ENCODE measurements at regions not wholly inside any gene's neighbourhood (a gene's known extent, or its start where the extent isn't known, plus 50 kb on each side); places are given as distances from the start of the nearest gene placed in this dataset.

DNA sequence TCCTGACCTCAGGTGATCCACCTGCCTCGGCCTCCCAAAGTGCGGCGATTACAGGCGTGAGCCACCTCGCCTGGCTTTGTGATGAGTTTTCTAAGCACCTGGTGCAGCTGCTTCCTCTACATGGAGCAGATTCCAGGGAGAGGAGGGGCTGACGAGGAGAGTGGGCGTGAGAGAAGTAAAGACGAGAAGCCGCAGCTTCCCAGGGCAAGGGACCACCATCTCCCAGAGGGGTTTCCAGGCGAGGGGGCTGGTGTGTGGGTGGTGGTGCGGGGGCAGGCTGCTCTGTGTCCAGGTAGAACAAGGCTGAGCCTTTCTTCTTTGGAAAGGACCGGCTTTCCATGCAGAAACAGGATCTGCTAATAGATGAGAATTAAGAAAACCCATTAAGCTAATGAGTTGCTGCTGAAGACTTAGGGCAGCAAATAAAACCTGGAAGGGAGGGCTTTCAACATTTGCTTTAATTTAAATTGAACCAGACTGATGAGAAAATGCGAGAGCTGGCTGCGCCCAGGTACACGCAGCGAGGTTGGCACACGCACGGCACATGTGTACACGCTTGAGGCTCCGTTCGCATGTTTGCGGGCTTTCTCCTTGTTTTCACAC lies 236.7 kb downstream of the RBFOX3 start (continued):
- no peak for TF ChIP-seq HMGXB4 (CRISPR knock-in tag; IDR thresholded peaks at IDR 0.05; ENCODE audit: borderline replicate concordance)
- no peak for TF ChIP-seq RFX5 (IDR thresholded peaks at IDR 0.05)
- no peak for TF ChIP-seq ZC3H11A (IDR thresholded peaks at IDR 0.05)
- no peak for TF ChIP-seq JUN (IDR thresholded peaks at IDR 0.05)
- no peak for TF ChIP-seq TP53 (CRISPR knock-in tag; IDR thresholded peaks at IDR 0.05)
- no peak for TF ChIP-seq HOXB13 (CRISPR knock-in tag; IDR thresholded peaks at IDR 0.05; ENCODE audit: low read depth)
- TF ChIP-seq ZSCAN20 (CRISPR knock-in tag; IDR thresholded peaks at IDR 0.05), result no peak
- no peak for TF ChIP-seq KDM5A (IDR thresholded peaks at IDR 0.05)

DNA sequence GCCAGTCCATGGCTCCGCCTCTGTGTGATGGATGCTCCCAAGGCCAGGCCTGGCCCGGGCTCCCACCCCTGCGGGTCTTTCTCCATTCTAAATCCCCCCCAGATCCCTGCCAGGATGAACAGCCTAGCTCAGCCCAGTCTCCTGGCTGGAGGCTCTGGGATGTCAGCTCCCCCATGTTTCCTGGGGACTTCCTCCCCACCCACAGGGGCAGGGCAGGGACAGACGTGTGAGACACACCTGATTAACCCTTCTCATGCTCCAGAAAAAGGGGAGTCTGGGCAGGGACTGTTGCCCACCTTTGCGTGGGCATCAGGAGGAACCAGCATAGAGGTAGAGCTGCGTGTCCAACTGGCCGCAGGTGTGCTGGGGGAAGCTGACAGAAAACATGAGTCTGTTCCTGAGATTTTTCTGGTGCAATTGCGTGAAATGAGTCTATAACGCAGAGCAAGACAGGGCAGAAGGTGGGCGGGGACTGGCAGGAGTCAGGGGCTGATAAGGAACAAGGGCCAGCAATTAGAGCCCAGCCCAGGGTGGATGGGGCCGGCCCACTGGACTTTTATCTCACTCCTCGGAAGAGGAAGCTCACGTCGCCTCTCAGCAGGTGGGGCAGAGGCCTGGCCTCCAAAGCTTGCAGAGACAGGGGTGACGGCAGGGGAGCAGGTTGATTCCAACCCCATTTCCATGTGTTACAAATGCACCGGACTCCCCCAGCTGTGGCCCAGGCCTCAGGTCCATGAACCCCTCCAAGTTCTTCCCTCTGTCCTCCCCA lies 238.2 kb downstream of the RBFOX3 start:
- Histone ChIP-seq H3K4me1 (no peaks in the 10 kb centered on the region), H3K9me3 (no peaks in the 10 kb centered on the region), H3K4me3 (no peak overlapping the region), H3K27ac (no peak overlapping the region), H3K4me2 (no peak overlapping the region)
- TF ChIP-seq, protein P1, sequence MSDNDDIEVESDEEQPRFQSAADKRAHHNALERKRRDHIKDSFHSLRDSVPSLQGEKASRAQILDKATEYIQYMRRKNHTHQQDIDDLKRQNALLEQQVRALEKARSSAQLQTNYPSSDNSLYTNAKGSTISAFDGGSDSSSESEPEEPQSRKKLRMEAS (IDR thresholded peaks at IDR 0.05), result no peak
- no peak for TF ChIP-seq KDM5A (IDR thresholded peaks at IDR 0.05)
- TF ChIP-seq CEBPB (IDR thresholded peaks at IDR 0.05), result no peak
- no peak for TF ChIP-seq HOXB13 (CRISPR knock-in tag; IDR thresholded peaks at IDR 0.05; ENCODE audit: low read depth)
- TF ChIP-seq NR3C1 (IDR thresholded peaks at IDR 0.05), result no peak
- TF ChIP-seq KDM1A (IDR thresholded peaks at IDR 0.05; ENCODE audit: low read depth), result no peak
- no peak for TF ChIP-seq HEYL (CRISPR knock-in tag; IDR thresholded peaks at IDR 0.05)
- no peak for TF ChIP-seq NFE2L2 (conservative IDR thresholded peaks at IDR 0.05; ENCODE audit: low read length)
- no peak for TF ChIP-seq ZSCAN20 (CRISPR knock-in tag; IDR thresholded peaks at IDR 0.05)
- no peak for TF ChIP-seq ZFP36 (IDR thresholded peaks at IDR 0.05; ENCODE audit: borderline replicate concordance, partially characterized antibody)
- no peak for TF ChIP-seq JUN (IDR thresholded peaks at IDR 0.05)
- TF ChIP-seq RFX5 (IDR thresholded peaks at IDR 0.05), result no peak
- no peak for TF ChIP-seq CHD2 (IDR thresholded peaks at IDR 0.05; ENCODE audit: low read length, partially characterized antibody)
- no peak for TF ChIP-seq SMC3 (IDR thresholded peaks at IDR 0.05)
- ChIA-PET CTCF (interaction anchor here (0.6 to 42.8 kb wide), 6 partner anchors 23 to 354 kb away, joined by 3 to 782 read pairs (median 3); no protein-coding TSS in a partner anchor), POLR2A (no interaction called here)
- 81% methylated on average over 15 of the region's 16 CpGs for WGBS (ENCODE audit: missing lambda C conversion rate)
- FAIRE-seq (no peak), DNase-seq (ENCODE audit: low read depth in 1 of 2, low spot score in 1 of 2) (no peak), ATAC-seq (no peak)

GRCh38 chr17:79371984-79372383 lies 238.9 kb downstream of the RBFOX3 start:
- no peak for TF ChIP-seq RNF2 (IDR thresholded peaks at IDR 0.05; ENCODE audit: borderline replicate concordance, low read depth)
- ATAC-seq (no peak), DNase-seq (ENCODE audit: low read depth in 1 of 2, low spot score in 1 of 2) (no peak), FAIRE-seq (no peak)
- H3K27ac ChIP-seq, result no peak overlapping the region
- no peak overlapping the region for H3K4me3 ChIP-seq
- no peaks in the 10 kb centered on the region for H3K4me1 ChIP-seq
- H3K9me3 ChIP-seq, result no peaks in the 10 kb centered on the region
- ChIA-PET CTCF (interaction anchor here (1.6 to 42.8 kb wide), 2 partner anchors 24 to 289 kb away, joined by 3 to 782 read pairs; no protein-coding TSS in a partner anchor), POLR2A (no interaction called here)
- H3K4me2 ChIP-seq, result no peak overlapping the region
- 69% methylated on average over 14 of the region's 15 CpGs for WGBS (ENCODE audit: missing lambda C conversion rate)

DNA sequence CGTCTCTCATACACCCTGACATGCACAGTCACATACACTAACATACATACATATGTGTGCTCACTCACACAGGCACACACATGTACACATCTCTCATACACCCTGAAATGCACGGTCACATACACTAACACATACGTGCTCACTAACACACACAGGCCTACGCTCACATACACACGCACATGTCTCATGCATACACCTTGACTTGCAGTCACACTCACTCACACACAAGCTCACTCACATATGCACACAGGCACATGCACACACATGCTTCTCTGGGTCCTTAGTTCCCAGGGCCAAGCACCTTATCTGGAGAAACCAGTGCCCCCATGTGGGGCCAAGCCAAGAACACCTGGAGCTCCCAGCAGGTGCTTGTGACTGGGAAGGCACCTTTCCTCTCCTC lies 240.3 kb downstream of the RBFOX3 start:
- Histone ChIP-seq H3K4me3 (no peak overlapping the region), H3K27ac (no peak overlapping the region), H3K9me3 (no peaks in the 10 kb centered on the region), H3K4me2 (no peak overlapping the region), H3K4me1 (no peaks in the 10 kb centered on the region)
- 90% methylated on average over 5 of the region's 5 CpGs for WGBS (ENCODE audit: missing lambda C conversion rate)
- ATAC-seq (no peak), FAIRE-seq (no peak), DNase-seq (ENCODE audit: low read depth in 1 of 2, low spot score in 1 of 2) (no peak)
- POLR2A ChIA-PET, result no interaction called here
- CTCF ChIA-PET, result interaction anchor here (42.8 kb wide), 1 partner anchor 25 kb away, joined by 782 read pairs; no protein-coding TSS in a partner anchor
- TF ChIP-seq KDM5A (IDR thresholded peaks at IDR 0.05) (no peak), SREBF2 (IDR thresholded peaks at IDR 0.05) (no peak), GATA3 (IDR thresholded peaks at IDR 0.05; ENCODE audit: borderline replicate concordance) (no peak), MAFK (IDR thresholded peaks at IDR 0.05; ENCODE audit: partially characterized antibody) (no peak), POLR2A (IDR thresholded peaks at IDR 0.05; ENCODE audit: low read length) (no peak), EHF (CRISPR knock-in tag; IDR thresholded peaks at IDR 0.05) (no peak), CHD4 (IDR thresholded peaks at IDR 0.05; ENCODE audit: borderline replicate concordance) (no peak), CBX2 (IDR thresholded peaks at IDR 0.05; ENCODE audit: borderline replicate concordance, low read depth) (no peak), CHD2 (IDR thresholded peaks at IDR 0.05; ENCODE audit: low read length, partially characterized antibody) (no peak)

Data from A549 (cell line).